ENCODE measurements at regions not wholly inside any gene's neighbourhood (a gene's known extent, or its start where the extent isn't known, plus 50 kb on each side); places are given as distances from the start of the nearest gene placed in this dataset.

- no peak overlapping the region for H3K4me3 ChIP-seq (ENCODE audit: low read depth, poor library complexity, severe bottlenecking)
- WGBS, 2 donors: 97 to 98% methylated on average over 4 of the region's 4 CpGs
- no peak for DNase-seq (ENCODE audit: low spot score in 2 of 2)
- TF ChIP-seq CTCF (IDR thresholded peaks at IDR 0.05) (no peak), POLR2A (IDR thresholded peaks at IDR 0.05) (no peak)
- intact Hi-C loops (cut with DNase I; ENCODE audit: low total_unique reads): no loop called here
These were observed 269.7 kb downstream of the FAM76B start for GRCh38 chr11:95519912-95520311.

DNA sequence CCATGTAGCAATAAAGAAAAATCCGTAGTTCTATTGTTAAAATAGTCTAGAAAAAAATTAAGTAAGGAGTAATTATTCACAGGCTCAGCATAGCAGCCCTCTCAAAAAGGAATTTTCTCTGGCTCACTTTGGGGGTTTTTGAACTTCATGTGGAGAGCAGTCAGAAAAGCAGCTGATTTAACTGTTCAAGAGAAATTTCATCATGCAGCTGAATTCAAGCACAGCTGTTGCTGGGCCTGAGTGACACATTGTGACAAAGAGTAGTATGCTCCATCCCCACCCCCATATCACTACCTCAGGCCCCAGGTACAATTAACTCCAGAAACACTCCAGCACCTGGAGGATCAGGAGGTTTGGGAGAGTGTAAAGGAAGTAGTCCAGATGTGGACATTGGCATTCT lies 272.1 kb downstream of the FAM76B start:
- 64 to 69% methylated on average over 1 of the region's 1 CpG for WGBS, 2 donors
- no peak overlapping the region for H3K4me3 ChIP-seq (ENCODE audit: low read depth, poor library complexity, severe bottlenecking)
- TF ChIP-seq POLR2A (IDR thresholded peaks at IDR 0.05) (no peak), CTCF (IDR thresholded peaks at IDR 0.05) (no peak)
- intact Hi-C loops (cut with DNase I; ENCODE audit: low total_unique reads): no loop called here
- DNase-seq (ENCODE audit: low spot score in 2 of 2): no peak

DNA sequence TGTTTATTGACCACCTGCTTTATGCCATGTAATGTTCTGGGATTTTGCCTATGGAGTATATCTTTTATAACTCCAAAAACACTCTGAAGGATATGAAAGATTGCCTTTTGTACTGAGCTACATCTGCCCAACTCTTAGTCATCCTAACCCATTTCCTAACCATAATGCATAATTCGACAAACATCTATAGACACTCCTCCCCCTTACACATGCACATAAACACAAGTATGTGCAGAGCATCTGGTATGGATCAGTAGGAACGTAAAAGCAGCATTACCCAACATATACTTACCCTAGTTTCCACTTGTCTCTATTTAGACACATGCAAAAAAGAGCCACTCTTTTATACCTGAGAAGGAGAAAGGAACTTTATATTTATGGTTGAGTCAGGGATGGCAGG lies 272.8 kb downstream of the FAM76B start:
- intact Hi-C loops (cut with DNase I; ENCODE audit: low total_unique reads): no loop called here
- WGBS, 2 donors: 44 to 61% methylated on average over 2 of the region's 2 CpGs
- DNase-seq (ENCODE audit: low spot score in 2 of 2): no peak
- TF ChIP-seq POLR2A (IDR thresholded peaks at IDR 0.05) (no peak), CTCF (IDR thresholded peaks at IDR 0.05) (no peak)
- H3K4me3 ChIP-seq (ENCODE audit: low read depth, poor library complexity, severe bottlenecking): no peak overlapping the region

DNA sequence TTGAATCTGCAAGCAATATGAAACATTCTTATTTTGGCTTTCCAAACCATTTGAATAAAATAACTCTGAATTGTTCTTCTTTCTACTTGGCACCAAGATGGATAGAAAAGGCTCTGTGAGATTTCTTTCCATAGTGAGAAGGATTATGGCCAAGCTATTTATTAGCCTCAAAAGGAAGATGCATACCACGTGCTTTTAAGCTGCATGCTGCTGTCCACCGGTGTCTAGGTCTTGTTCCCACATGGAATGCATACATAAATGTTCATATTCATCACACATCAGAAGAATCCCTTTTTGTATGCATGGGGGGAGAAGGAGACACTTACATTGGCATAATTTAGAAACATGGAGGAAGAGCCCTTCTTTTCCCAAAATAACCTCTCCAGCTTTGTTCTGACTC lies 273.4 kb downstream of the FAM76B start:
- H3K4me3 ChIP-seq (ENCODE audit: low read depth, poor library complexity, severe bottlenecking): no peak overlapping the region
- intact Hi-C loops (cut with DNase I; ENCODE audit: low total_unique reads): no loop called here
- DNase-seq (ENCODE audit: low spot score in 2 of 2): no peak
- WGBS, 2 donors: 39 to 67% methylated on average over 2 of the region's 2 CpGs
- TF ChIP-seq POLR2A (IDR thresholded peaks at IDR 0.05): no peak
- TF ChIP-seq CTCF (IDR thresholded peaks at IDR 0.05): no peak

DNA sequence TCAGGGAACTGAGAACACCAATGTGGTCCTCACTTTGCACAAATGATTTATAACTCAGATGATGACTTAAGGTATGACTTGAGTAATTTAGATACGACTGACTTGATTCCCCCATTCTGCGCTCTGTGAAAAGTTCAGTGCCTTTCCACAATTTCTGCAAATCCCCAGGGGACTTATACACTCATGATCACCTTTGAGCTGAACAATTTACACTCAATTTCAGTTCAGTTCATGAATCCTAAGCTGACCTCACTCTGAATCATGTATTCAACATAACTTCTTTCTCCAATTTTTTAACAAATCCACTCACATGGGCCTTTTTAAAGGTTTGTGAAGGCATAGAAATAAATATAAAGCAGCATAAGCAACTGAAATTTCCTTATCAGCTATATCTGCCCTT lies 274.2 kb downstream of the FAM76B start:
- DNase-seq (ENCODE audit: low spot score in 2 of 2): no peak
- no peak overlapping the region for H3K4me3 ChIP-seq (ENCODE audit: low read depth, poor library complexity, severe bottlenecking)
- WGBS, 2 donors: 89 to 90% methylated on average over 2 of the region's 2 CpGs
- TF ChIP-seq CTCF (IDR thresholded peaks at IDR 0.05) (no peak), POLR2A (IDR thresholded peaks at IDR 0.05) (no peak)
- intact Hi-C loops (cut with DNase I; ENCODE audit: low total_unique reads): no loop called here

- TF ChIP-seq CTCF (IDR thresholded peaks at IDR 0.05) (no peak), POLR2A (IDR thresholded peaks at IDR 0.05) (no peak)
- H3K4me3 ChIP-seq (ENCODE audit: low read depth, poor library complexity, severe bottlenecking): no peak overlapping the region
- no peak for DNase-seq (ENCODE audit: low spot score in 2 of 2)
- intact Hi-C loops (cut with DNase I; ENCODE audit: low total_unique reads): no loop called here
- WGBS, 2 donors: 49 to 50% methylated on average over 4 of the region's 4 CpGs
These were observed 275.0 kb downstream of the FAM76B start for GRCh38 chr11:95514416-95515110.

Data from lower leg skin (tissue), 4 donors.